Activated naive CD8-positive, alpha-beta T cell treated with anti-CD3 and anti-CD28 coated beads for 36 hours (primary cell): ENCODE measurements at regions not wholly inside any gene's neighbourhood (a gene's known extent, or its start where the extent isn't known, plus 50 kb on each side); places are given as distances from the start of the nearest gene placed in this dataset.

Experiments used
- DNase-seq: peaks from one replicate; pipeline ENCODE4 v3.0.0; 2021
- H3K27ac Mint-ChIP-seq: one replicate; pipeline ENCODE4 v1.8.0; 2022; ENCODE audit warnings: mild to moderate bottlenecking, moderate library complexity, mixed read lengths
- H3K27me3 Mint-ChIP-seq: one replicate; pipeline ENCODE4 v1.8.0; 2022; ENCODE audit warnings: mild to moderate bottlenecking, mixed read lengths
- H3K36me3 Mint-ChIP-seq: one replicate; pipeline ENCODE4 v1.8.0; 2021; ENCODE audit warnings: mild to moderate bottlenecking, mixed read lengths
- H3K4me1 Mint-ChIP-seq: one replicate; pipeline ENCODE4 v1.8.0; 2021; ENCODE audit warnings: mixed read lengths
- H3K4me3 Mint-ChIP-seq: one replicate; pipeline ENCODE4 v1.8.0; 2022; ENCODE audit warnings: mild to moderate bottlenecking, moderate library complexity, mixed read lengths
- H3K9me3 Mint-ChIP-seq: one replicate; pipeline ENCODE4 v1.8.0; 2022; ENCODE audit warnings: mixed read lengths

DNA sequence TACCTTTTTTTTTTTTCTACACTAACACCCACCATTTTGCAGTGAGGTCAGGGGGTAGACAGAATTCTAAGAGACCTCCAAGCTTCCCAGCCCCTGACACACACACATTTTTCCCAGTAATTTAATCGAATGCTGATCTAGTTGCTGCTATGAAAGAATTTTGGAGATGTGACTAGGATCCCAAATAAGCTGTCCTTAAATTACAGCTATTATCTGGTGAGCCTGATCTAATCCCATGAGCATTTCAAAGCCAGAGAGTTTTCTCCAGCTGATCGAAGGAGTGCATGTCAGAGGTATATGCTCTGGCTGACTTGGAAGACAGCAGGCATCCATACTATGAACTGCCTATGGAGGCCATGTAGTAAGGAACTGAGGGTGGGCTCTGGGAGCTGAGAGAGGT is 503.8 kb upstream of the MARCKS start:
- H3K4me3 Mint-ChIP-seq = no peak overlapping the region
- no peak for DNase-seq
- no peak overlapping the region for H3K27ac Mint-ChIP-seq
- peaks cover 3% of the 10 kb centered on the region for H3K27me3 Mint-ChIP-seq
- no peaks in the 10 kb centered on the region for H3K9me3 Mint-ChIP-seq
- no peaks in the 10 kb centered on the region for H3K36me3 Mint-ChIP-seq
- peaks cover 9% of the 10 kb centered on the region for H3K4me1 Mint-ChIP-seq

DNA sequence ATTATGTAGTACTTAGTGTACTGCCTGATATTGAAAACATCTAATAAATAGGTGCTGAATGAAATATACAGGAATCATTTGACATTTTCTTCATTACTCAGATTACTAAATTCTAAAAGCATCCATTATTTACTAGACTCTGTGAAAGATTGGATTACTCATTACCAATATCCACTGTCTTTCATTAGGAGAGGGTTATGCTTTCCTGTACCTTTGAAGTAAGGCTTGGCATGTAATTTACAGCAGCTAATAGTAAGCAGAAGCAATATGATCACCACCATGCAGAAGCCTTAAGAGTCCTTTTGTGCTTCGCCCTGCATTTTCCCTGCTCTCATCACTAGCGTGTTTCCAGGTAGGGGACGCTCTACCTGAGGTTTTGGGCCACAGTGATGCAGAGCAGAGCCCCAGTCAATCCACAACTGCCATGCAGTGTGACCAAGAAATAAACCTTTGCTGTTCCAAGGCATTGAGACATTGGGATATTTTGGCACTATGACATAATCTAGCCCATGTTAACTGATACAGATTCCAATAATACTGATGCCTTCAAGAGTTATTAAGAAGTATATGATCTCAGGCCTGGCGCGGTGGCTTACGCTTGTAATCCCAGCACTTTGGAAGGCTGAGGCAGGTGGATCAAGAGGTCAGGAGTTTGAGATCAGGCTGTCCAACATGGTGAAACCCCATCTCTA is 502.8 kb upstream of the MARCKS start:
- no peaks in the 10 kb centered on the region for H3K36me3 Mint-ChIP-seq
- H3K27me3 Mint-ChIP-seq = peaks cover 3% of the 10 kb centered on the region
- H3K27ac Mint-ChIP-seq = no peak overlapping the region
- H3K4me3 Mint-ChIP-seq = no peak overlapping the region
- peaks cover 9% of the 10 kb centered on the region for H3K4me1 Mint-ChIP-seq
- H3K9me3 Mint-ChIP-seq = no peaks in the 10 kb centered on the region
- DNase-seq = no peak

DNA sequence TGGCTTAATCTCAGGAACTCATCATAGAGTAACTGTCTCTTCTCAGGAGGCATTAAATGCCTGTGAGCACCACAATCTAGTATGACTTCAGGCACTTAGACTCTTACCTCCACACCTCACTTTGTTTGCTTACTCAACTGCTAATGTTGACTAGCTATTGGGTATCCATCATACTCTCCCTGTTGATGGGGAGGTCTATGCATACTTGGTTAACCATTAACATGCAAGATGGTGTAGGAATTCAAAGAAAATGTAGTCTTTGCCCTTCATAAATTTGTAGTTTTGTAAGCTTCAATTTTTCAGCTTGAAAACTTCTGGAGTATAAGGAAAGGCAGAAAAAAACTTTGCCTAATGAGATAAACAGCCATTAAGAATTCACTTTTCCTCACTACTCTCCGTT is 501.0 kb upstream of the MARCKS start:
- no peak for DNase-seq
- no peaks in the 10 kb centered on the region for H3K36me3 Mint-ChIP-seq
- H3K4me3 Mint-ChIP-seq = no peak overlapping the region
- H3K9me3 Mint-ChIP-seq = no peaks in the 10 kb centered on the region
- H3K4me1 Mint-ChIP-seq = peaks cover 8% of the 10 kb centered on the region
- no peak overlapping the region for H3K27ac Mint-ChIP-seq
- H3K27me3 Mint-ChIP-seq = peaks cover 3% of the 10 kb centered on the region

DNA sequence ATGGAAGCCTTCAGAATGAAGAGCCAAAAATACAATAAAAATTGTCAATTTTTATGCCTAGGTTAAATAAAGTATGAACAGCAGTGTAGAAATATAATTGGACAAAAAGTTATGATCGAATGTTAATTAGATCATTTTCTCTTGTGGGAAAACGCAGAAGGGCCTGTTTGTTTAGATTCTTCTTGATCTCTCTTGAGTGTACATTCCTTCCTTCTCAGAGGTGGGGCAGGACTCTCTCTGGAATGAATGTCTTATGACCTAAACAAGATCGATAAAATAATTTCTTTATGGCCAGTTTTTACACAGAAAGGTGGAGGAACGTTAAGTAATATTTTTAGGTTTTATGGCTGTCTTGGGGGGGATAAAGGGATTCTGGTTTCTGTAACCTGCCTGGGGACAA is 500.1 kb upstream of the MARCKS start:
- H3K4me3 Mint-ChIP-seq = no peak overlapping the region
- H3K27me3 Mint-ChIP-seq = peaks cover 3% of the 10 kb centered on the region
- no peaks in the 10 kb centered on the region for H3K9me3 Mint-ChIP-seq
- no peak overlapping the region for H3K27ac Mint-ChIP-seq
- no peaks in the 10 kb centered on the region for H3K4me1 Mint-ChIP-seq
- H3K36me3 Mint-ChIP-seq = no peaks in the 10 kb centered on the region
- DNase-seq = no peak

DNA sequence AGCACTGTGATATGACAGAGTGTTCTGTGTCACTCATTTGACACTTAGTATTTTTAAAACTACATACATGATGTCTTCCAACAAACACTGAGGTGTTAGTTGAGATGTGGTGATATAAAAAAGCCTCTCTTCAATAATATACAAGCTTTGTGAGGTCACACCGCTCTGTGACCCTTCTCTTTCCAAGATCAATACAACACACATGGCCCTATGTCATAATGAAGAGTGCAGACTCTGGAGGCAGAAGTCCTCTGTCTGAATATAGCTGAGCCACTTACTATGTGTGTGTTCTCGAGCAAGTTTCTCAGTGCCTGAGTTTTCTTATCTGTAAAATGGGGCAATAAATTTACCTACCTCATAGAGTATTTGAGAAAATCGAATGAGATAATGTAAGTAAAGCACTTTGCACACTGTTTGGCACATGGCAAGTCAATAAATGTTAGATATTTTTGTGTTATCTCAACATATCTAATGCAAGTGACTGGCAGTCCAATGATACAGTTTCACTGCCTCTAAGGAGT is 499.0 kb upstream of the MARCKS start:
- H3K9me3 Mint-ChIP-seq = no peaks in the 10 kb centered on the region
- no peak overlapping the region for H3K27ac Mint-ChIP-seq
- no peak overlapping the region for H3K4me3 Mint-ChIP-seq
- no peak for DNase-seq
- H3K36me3 Mint-ChIP-seq = no peaks in the 10 kb centered on the region
- peaks cover 3% of the 10 kb centered on the region for H3K27me3 Mint-ChIP-seq
- peaks cover 5% of the 10 kb centered on the region for H3K4me1 Mint-ChIP-seq

DNA sequence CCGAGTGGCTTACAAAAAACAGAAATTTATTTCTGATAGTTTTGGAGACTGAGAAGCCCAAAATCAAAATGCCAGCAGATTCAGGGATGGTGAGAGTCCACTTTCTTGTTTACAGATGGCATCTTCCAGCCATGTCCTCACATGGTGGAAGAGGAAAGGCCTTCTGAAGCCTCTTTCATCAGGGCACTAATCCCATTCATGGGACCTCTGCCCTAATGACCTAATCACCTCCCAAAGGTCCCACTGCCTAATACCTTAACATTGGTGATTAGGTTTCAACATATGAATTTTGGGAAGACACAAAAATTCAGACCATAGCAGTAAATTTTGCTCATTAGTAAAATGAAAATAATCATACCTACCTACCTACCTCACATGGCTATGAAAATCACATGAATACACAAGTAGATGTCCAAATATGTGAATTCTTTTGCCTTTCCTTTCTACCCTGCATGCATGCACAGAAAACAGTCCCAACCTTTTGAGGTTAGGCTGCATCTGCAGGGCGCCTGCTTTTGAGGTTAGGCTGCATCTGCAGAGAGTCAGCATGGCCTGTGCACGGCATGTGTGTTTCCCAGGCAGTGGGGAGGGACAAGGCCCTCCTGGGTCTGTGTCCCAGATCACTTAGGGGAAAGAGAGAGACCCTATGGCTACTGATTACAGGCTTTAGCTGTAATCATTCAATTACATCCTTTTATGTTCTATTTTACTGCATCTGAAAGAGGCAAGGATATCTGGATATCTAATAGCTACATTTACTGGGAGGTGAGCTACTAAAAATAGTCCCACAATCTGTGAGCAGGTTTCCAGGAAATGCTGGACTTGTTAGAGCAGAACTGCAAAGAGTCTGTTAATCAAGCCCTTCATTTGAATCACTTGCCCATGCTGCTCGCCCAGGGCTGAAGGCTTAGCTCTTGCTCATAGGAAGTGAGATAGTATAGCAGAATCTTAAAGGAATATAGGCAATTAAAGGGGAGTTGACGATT is 497.7 kb upstream of the MARCKS start:
- no peak for DNase-seq
- H3K9me3 Mint-ChIP-seq = no peaks in the 10 kb centered on the region
- H3K27me3 Mint-ChIP-seq = peaks cover 3% of the 10 kb centered on the region
- no peak overlapping the region for H3K27ac Mint-ChIP-seq
- no peaks in the 10 kb centered on the region for H3K36me3 Mint-ChIP-seq
- no peak overlapping the region for H3K4me3 Mint-ChIP-seq
- peaks cover 5% of the 10 kb centered on the region for H3K4me1 Mint-ChIP-seq

DNA sequence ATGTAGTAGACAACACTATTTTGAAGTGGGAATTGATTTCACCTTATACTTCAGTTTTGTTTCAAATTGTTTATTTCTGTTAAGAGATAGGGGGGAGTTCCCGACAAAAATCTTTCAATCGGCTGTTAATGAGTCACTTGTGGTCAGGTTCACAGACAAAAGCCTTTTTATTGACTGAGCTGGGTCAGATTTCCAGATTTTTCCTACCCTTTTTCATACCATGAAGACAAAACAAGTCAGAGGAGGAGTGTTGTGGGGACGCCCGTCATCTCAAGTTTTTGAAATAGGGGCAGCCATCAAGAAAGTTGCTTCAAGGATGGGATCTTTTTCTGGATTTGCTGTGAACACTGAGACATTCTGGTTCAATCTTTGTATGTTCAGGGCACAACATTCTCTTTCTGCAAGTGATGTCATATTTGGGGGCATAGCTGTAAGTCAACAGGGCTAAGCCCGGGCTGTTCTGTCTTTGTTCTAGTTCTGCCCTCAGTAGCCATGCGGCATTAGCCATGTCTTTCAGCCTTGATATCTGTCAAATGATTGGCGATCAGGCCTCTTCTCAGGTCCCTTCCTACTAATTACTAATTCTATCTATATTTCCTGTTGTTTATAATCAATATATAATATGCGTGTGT is 496.0 kb upstream of the MARCKS start:
- Mint-ChIP-seq H3K27ac (no peak overlapping the region), H3K27me3 (peaks cover 3% of the 10 kb centered on the region), H3K4me1 (peaks cover 5% of the 10 kb centered on the region), H3K9me3 (no peaks in the 10 kb centered on the region), H3K36me3 (no peaks in the 10 kb centered on the region), H3K4me3 (no peak overlapping the region)
- DNase-seq = no peak

DNA sequence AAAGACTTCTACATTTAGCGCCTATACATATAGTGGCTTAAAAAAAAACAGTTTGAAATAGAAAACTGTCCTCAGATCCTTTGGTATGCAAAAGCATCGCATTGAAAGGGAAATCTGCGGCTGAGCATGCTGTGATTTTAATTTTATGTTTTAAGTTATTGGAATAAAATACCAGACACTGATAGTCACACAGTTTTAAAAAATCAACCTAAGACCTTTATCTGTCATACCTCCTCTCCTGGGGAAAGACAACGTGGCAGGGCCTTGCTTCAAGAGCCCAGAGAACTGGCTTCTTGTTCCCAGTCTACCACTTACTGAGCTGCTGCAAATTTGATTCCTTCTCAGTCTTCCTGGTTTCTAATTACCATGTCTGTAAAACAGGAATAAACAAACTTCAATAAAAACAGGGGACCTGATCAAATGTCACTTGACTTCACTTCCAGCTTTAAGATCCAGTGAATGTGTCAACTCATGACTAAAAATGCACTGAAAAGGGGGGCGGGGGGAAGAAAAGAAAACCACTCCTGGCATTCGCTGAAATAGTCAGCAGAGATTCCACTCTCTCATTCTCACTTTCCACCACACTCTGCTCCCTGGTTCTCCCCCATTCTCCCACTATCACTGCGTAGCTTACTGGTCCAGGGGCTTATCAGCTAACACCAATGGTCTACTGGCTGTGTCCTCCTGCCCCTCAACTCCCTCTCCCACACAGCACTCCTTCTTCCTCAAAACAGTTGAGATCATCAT is 494.7 kb upstream of the MARCKS start:
- Mint-ChIP-seq H3K27ac (no peak overlapping the region), H3K9me3 (no peaks in the 10 kb centered on the region)

DNA sequence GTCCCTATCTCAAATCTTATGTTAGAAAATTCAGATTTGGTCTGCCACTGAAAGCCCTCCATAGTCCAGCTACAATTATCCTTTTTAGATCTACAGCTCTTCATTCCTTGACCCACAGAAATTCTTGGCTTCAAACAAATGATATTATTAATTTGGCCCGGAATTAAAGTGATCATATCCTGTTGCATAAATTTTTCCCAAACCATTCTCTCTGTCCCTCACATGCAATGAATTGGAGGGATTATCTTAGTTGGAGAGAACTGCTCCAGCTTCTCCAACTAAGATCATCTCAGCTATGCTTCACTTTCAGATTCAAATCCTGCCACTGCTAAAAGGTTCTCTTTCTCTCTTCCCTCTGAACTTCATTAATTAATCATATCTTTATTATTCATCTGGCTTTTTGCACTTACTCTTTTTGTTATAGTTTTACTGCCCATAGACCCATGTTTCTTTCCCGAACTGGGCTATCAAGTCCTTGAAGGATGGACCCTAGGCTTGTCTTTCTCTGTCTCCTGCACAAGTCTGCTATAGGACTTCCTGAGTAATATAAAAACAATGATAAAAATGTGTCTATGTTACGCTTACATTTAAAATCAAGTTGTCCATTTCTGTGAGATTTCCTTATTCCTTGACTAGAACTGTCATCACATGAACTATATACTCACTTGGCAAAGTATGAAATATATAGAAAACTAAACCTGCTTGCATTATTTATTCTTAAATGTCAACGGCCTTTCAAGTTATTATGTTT is 493.9 kb upstream of the MARCKS start:
- no peak overlapping the region for H3K4me3 Mint-ChIP-seq
- peaks cover 5% of the 10 kb centered on the region for H3K4me1 Mint-ChIP-seq
- H3K36me3 Mint-ChIP-seq = no peaks in the 10 kb centered on the region
- H3K27me3 Mint-ChIP-seq = no peaks in the 10 kb centered on the region
- H3K27ac Mint-ChIP-seq = no peak overlapping the region
- DNase-seq = no peak
- H3K9me3 Mint-ChIP-seq = no peaks in the 10 kb centered on the region

More for the DNA sequence above, 494.7 kb upstream of the MARCKS start:
- H3K27me3 Mint-ChIP-seq = no peaks in the 10 kb centered on the region
- H3K36me3 Mint-ChIP-seq = no peaks in the 10 kb centered on the region
- no peak overlapping the region for H3K4me3 Mint-ChIP-seq
- DNase-seq = no peak
- H3K4me1 Mint-ChIP-seq = peaks cover 5% of the 10 kb centered on the region

DNA sequence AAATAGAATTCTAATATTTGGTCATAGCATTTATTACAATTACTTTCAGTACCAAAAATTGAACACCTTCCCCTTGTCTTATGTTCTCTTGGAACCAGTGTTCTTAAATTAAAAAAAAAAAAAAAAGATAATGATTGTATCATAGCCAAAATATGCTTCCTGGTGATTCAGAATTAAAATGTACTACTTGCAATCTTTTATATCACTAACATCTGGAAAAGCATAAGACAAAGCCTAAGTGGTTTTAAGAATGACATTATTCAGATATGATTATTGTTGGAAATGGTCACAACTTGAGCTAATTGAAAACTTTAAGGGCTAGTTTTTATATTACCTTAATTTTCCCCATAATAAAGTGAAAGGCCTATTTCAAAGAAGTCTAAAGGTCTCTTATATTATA is 493.3 kb upstream of the MARCKS start:
- no peaks in the 10 kb centered on the region for H3K36me3 Mint-ChIP-seq
- H3K27me3 Mint-ChIP-seq = no peaks in the 10 kb centered on the region
- peaks cover 5% of the 10 kb centered on the region for H3K4me1 Mint-ChIP-seq

DNA sequence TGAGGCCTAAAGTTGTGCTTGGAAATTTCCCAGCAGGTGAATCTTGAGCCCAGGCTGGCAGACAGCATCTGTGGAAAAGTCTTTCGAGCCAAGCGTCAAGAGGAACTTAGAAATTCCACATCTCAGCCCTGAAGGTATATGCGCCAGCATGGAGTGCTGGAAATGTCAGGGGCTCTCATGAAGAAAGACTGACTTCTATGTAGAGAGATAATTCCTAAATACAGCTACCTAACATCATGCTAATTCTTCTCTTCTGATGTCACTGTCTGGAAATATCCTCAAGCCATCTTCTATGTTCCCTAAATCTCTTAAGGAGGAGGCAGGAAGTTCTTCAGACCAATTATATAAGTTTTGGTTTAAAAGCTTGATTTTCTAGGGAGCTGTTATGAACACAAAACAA is 492.4 kb upstream of the MARCKS start:
- no peak overlapping the region for H3K4me3 Mint-ChIP-seq
- peaks cover 5% of the 10 kb centered on the region for H3K4me1 Mint-ChIP-seq
- H3K9me3 Mint-ChIP-seq = no peaks in the 10 kb centered on the region
- H3K27ac Mint-ChIP-seq = no peak overlapping the region
- DNase-seq = no peak
- no peaks in the 10 kb centered on the region for H3K27me3 Mint-ChIP-seq
- no peaks in the 10 kb centered on the region for H3K36me3 Mint-ChIP-seq

More for the DNA sequence above, 493.3 kb upstream of the MARCKS start:
- no peaks in the 10 kb centered on the region for H3K9me3 Mint-ChIP-seq
- H3K4me3 Mint-ChIP-seq = no peak overlapping the region
- DNase-seq = no peak
- H3K27ac Mint-ChIP-seq = no peak overlapping the region

DNA sequence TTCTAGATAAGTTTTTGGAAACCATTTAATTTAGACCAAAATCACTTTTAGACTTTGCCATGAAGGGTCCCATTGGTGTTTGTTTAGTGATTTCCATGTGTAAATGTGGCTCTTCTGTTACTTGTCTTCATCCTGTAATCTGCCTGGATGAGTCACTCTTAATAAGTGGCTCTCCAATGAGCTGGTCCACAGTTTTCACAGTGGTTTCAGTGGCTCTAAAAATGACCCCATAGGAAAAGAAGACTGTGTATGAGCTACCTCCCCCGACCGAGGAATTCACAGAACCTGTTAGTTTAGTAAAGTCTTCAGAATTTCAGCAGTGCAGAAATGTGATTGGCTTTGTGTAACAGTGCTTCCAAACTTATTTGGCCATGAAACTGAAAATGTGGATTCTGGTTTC is 492.0 kb upstream of the MARCKS start:
- H3K4me3 Mint-ChIP-seq = no peak overlapping the region
- no peak for DNase-seq
- H3K27ac Mint-ChIP-seq = no peak overlapping the region
- H3K4me1 Mint-ChIP-seq = peaks cover 5% of the 10 kb centered on the region
- H3K9me3 Mint-ChIP-seq = no peaks in the 10 kb centered on the region
- H3K36me3 Mint-ChIP-seq = no peaks in the 10 kb centered on the region
- no peaks in the 10 kb centered on the region for H3K27me3 Mint-ChIP-seq

DNA sequence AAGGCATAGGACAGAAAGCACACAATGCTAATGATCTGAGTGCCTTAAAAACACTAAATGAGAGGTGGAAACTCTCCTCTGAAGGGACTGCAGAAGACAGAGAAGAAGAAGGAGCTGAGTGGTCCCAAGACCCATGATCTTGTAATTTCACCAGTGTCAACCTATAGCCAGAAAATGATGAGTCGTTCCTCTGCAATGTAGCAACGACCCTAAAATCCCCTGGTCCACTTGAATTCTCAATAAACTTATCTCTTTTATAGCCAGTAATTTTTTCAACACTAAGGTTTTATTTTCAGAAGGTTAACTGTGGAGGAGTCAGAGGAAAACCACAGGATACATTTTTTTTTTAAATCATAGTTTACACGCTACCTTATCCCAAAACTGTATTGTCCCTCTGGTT is 490.6 kb upstream of the MARCKS start:
- H3K9me3 Mint-ChIP-seq = no peaks in the 10 kb centered on the region
- H3K4me1 Mint-ChIP-seq = peaks cover 5% of the 10 kb centered on the region
- H3K27ac Mint-ChIP-seq = no peak overlapping the region
- no peaks in the 10 kb centered on the region for H3K27me3 Mint-ChIP-seq
- no peak for DNase-seq
- H3K4me3 Mint-ChIP-seq = no peak overlapping the region
- H3K36me3 Mint-ChIP-seq = no peaks in the 10 kb centered on the region
